HG03097 (cell line): ENCODE measurements at regions not wholly inside any gene's neighbourhood (a gene's known extent, or its start where the extent isn't known, plus 50 kb on each side); places are given as distances from the start of the nearest gene placed in this dataset.
"Not testable (repeated sequence)": the region's sequence is repeated elsewhere in the genome, so short reads cannot be mapped to it uniquely, and the experiment has no call there.

Experiments
- ATAC-seq: cut with Tn5 transposase; IDR thresholded peaks from one replicate; pipeline ENCODE4 v1.9.1; 2021; ENCODE audit not compliant: unreplicated experiment, low FRiP score

DNA sequence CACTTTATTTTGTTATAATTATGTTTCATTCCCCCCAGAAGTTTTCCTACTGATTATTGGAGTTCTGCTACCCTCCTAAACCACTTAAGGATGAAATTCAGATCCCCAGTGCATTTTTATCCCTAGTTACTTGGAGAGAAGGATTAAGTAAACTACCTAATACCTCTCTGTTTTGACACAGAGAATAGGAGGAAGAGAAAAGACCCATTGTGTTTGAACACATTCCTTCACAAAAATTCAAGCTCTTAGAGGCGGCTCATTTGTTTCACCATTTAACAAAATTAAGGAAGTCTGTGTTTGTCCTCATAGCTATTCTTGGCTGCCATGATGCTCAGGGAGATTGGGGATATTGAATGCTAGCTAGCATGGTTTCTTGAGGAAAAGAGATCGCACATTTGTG, 492.6 kb downstream of the EBF1 start:
- no peak for ATAC-seq

DNA sequence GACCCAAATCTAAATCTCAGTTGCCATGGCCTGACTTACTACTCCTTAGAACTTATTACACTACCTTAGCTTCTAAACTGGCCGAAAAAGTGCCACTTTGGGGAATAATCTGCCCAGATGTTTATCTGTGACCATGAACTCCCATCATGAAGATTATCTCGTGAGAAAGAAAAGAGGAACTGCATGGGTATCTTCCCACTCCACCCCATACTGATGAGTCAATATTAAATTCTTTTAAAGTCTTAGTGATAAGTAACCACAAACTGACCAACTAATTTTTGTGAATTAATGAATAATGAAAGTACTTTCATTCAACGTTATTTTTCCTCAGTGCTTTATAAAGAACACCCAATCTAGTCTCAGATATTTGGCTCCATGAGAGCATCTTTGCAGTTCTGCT, 493.5 kb downstream of the EBF1 start:
- no peak for ATAC-seq

GRCh38 chr5:158602981-158603380, 496.7 kb downstream of the EBF1 start:
- no peak for ATAC-seq

DNA sequence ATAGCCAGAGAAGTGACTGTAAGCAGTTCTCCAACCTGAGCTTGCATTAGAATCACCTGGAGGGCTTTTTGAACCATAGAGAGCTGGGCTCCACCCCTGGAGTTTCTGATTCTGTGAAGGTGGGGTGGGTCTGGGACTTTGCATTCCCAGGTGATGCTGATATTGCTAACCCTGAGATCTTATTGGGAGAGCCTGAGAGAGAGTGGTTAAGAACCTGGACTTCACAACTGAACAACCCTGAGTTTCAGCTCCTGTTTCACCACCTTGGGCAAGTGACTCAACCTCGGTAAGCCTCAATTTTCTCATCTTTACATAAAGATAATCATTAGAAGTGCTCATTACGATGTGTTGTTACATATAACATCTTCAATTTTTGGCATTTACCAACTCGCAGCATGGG, 498.6 kb downstream of the EBF1 start:
- ATAC-seq, result no peak

- no peak for ATAC-seq
Observed at GRCh38 chr5:158600679-158601078, 499.0 kb downstream of the EBF1 start.

DNA sequence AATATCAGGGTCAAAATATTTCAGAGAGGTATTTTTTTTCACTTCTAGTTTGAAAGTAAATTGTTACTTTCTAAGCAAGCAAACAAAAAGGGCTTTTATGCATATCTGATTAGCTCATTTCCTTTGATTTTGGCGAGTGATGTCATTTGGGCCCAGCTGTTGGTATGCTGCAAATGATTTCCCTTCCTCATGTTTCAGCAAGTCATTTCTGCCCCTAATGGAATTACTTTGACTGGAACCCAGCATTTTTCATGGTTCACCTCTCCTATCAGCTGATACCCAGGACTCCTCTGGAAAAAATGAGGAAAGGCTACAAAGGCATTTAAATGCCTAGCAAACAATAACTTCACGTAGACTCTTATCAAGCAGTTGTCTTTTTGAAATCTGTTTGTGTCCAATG, 500.6 kb downstream of the EBF1 start:
- no peak for ATAC-seq

DNA sequence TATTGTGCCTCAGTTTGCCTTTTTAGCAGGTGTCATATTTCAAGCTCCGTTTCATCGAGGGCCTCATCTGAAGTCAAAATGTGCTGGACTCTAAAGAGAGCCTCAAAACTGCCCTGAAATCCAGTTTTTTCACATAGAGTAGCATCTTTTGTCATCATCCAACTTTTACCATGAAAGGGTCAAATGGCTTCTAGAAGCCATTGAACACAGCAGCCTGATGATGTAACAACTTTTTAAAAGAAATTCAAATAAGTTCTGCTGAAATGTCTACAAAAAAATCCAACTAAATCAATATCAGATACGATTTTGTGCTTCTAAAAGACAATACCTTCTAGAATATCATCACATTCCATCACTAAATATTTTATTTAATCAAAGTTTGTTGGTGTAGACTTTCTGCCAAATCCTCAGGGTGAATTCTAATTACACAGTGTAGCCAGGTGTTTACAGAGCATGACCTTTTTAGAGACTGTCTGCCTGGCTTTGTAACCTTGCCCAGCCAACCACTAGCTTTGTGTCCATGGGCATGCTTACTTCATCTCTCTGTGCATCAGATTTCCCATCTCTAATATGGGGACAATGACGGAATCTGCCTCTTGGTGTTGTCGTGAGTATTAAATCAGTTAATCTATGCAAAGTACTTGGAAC, 505.0 kb downstream of the EBF1 start:
- ATAC-seq, result no peak

GRCh38 chr5:158593925-158594324, 505.8 kb downstream of the EBF1 start:
- ATAC-seq, result no peak

DNA sequence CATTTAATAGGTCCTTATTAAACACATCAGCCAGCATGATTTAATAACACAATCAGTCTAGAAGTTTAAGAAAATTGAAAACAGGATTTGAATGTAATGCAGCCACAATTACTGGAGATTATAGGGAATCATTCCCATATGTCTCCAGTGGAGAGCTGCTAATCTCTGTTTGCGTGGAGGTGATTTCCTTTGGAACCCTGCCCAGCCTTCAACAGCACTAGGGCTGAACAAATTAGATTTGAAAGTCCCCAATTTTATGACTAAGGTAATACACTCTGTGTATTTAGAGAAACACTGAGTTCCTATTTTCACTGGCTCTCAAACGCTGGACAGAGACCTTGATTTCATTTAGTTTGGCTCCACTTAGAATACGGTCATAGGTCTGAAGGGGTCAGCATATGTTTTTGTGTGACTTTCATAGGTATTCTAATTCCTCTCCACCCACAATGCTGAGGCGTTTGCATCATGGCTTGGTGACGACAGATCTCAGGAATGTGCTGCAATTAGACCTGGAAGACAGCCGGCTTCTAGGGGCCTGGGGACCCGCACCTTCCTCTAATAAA, 508.3 kb downstream of the EBF1 start:
- no peak for ATAC-seq

- no peak for ATAC-seq
Observed at GRCh38 chr5:158590746-158591300, 508.9 kb downstream of the EBF1 start.

GRCh38 chr5:158589939-158590338, 509.8 kb downstream of the EBF1 start:
- ATAC-seq, result no peak

DNA sequence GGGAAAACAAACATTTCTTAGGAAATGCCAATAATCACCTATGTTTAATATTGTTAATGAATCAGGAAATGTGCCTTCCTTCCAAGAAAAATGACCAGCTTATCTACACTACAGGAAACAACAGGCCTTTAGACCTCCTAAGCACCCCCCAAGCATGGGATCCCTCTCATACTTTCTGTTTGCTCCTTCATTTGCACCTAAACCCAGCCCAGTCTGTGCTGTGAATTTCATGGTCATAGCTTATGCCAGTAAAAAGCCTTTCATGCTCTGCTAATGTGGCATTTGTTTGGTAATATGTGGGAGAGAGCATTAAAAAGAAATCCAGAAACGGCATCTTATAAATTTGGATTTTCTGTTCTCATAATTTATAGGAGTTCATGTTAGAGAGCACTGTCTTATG, 511.1 kb downstream of the EBF1 start:
- ATAC-seq, result no peak

- ATAC-seq, result no peak
Observed at GRCh38 chr5:158586054-158586453, 513.7 kb downstream of the EBF1 start.

DNA sequence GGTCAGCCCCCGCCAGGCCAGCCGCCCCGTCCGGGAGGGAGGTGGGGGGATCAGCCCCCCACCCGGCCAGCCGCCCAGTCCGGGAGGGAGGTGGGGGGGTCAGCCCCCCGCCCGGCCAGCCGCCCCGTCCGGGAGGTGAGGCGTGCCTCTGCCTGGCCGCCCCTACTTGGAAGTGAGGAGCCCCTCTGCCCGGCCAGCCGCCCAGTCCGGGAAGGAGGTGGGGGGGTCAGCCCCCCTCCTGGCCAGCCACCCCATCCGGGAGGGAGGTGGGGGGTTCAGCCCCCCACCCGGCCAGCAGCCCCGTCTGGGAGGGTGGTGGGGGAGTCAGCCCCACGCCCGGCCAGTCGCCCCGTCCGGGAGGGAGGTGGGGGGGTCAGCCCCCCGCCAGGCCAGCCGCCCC, 517.0 kb downstream of the EBF1 start:
- not testable (repeated sequence) for ATAC-seq

- no peak for ATAC-seq
Observed at GRCh38 chr5:158573829-158574228, 525.9 kb downstream of the EBF1 start.

- no peak for ATAC-seq
Observed at GRCh38 chr5:158570502-158570901, 529.2 kb downstream of the EBF1 start.

- no peak for ATAC-seq
Observed at GRCh38 chr5:158569534-158569933, 530.2 kb downstream of the EBF1 start.

DNA sequence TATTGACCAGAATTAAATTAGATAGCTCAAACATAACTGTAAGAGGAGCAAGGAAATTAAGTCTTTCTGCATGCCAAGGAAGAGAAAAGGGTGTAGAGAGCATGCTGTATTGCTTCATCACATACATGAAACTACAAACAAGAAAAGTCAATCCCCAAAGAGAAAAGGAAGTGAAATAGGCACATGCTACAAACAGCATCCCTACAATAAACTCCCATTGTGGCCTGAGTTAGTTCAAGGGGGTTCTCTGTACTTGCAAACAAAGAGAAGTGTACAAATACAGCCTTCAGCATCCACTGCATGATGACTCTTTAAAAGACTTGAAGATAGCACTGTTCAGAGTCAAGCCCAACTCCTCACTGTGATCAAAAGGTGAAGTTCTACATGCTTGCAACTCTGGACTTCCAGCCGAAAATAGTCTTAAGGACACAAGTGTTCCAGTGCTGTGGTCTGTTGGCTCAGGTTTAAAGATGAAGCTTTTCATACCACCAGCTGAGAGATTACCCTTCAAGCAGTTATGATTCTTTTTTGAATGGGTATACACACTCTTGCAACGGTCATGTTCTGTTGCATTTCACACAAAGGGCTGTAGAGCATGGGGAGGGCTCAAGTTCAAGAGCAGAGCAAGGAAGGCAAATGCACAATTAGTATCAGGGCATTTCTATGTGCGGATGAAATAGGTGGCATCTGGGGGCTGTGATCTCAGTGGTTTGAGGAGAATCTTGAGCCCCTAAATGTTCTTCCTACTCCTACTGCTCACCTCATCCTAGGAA, 534.5 kb downstream of the EBF1 start:
- no peak for ATAC-seq

DNA sequence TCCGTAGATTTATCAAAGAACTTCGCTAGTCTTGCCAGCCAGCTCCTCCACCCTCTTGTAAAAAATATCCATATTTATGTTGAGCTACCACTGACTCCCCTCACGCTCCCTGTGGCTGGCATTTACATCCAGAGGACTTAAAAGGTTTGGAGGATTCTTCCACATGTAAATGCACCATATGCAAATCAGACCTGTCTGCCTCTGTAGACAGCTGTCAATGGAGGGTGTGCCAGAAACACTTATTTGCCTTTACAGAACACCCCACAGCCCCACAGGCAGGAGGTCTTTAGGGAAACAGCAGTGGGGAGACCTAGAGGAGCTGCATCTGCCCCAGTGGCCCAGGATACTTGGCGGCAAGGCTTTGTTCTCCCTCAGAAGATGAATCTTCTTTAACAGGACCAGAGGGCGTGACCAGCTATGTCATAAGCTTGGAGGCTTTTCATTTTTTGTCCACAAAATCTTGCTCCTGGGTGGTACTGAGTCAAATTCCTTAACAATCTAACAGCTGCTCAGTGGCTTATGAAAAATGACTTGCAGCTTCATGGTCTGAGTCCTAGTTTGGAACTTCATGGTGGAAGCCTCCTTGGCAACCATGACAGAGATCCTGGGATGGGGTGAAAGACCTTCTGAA, 535.8 kb downstream of the EBF1 start:
- no peak for ATAC-seq

DNA sequence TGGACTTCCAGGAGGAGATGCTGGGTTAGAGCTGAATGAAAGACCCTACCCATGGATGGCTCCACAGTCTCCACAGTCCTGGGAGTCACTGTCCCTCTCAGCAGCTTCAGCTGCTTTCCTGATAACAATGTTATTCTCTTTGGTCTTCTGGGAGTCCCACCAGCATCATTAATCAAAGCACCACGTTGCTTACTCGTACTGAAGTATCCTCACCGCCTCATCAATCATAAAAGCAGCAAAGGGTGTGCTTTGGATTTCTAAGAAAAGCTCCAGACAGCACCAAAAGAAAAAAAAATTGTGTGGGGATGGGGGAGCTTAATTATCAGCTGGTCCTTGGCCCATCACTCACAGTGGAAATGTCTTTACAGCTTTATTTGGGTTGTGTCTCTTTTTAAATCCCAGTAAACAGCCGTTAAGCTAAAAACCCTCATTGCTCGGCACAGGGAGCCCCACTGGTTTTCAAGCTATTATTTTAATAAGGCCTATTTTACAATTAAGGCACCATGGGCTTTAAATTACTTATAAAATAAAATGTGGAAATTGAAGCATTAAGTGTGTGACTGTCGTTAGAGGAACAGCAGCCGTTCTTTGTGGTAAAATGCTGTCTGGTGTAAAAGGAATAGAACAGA, 538.0 kb downstream of the EBF1 start:
- no peak for ATAC-seq

DNA sequence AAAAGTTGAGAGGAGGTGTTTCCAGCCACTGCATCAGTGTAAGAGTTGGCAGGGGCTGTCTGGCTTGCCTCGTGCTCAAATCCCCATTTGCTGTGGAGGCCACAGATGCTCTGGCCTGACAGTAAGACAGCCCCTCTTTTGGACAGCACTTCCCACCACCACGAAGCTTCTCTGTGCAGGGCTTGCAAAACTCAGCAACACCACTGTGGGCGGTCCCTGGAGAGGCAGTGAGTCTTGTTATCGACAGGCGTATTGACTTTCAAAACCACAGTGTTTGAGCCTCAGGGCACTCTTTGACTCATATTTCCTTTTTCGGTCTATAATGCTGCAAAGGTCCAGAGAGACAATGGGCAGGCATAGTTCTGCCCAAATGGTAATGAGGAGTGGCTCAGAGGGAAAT, 539.5 kb downstream of the EBF1 start:
- peak; percentile 90 for ATAC-seq
